ENCODE measurements at regions not wholly inside any gene's neighbourhood (a gene's known extent, or its start where the extent isn't known, plus 50 kb on each side); places are given as distances from the start of the nearest gene placed in this dataset.

DNA sequence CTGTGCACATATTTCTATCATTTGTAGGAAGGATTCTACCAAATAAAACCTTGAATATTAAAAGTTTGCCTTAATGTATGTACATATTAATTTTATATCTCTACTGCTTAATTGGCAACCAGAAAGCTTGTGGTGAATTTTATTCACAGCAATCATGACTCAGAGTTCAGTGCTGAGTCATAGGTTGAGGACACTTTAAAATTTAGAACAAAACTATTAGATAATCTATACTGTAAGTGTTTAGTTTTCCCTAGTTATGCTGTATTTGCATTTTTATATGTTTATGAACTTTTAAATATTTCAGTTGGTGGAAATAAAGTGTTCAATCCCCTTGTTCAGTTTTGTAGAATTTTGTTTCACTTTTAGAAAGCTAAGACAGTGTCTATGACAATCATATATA lies 841.5 kb downstream of the KCNT2 start:
- no peak for TF ChIP-seq PPARA (CRISPR knock-in tag; IDR thresholded peaks at IDR 0.05; ENCODE audit: borderline replicate concordance)
- TF ChIP-seq TOX (CRISPR knock-in tag; IDR thresholded peaks at IDR 0.05; ENCODE audit: borderline replicate concordance): peak; percentile 48; the same call in 1 of the 2 replicates
- 0 out of 3 replicates have a peak, but pooled peaks have one; percentile 22 for ATAC-seq

GRCh38 chr1:195765099-195765498 lies 843.1 kb downstream of the KCNT2 start:
- TF ChIP-seq PATZ1 (CRISPR knock-in tag; IDR thresholded peaks at IDR 0.05; ENCODE audit: borderline replicate concordance): no peak
- TF ChIP-seq, protein P1, sequence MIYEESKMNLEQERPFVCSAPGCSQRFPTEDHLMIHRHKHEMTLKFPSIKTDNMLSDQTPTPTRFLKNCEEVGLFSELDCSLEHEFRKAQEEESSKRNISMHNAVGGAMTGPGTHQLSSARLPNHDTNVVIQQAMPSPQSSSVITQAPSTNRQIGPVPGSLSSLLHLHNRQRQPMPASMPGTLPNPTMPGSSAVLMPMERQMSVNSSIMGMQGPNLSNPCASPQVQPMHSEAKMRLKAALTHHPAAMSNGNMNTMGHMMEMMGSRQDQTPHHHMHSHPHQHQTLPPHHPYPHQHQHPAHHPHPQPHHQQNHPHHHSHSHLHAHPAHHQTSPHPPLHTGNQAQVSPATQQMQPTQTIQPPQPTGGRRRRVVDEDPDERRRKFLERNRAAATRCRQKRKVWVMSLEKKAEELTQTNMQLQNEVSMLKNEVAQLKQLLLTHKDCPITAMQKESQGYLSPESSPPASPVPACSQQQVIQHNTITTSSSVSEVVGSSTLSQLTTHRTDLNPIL (CRISPR knock-in tag; IDR thresholded peaks at IDR 0.05; ENCODE audit: low read depth): no peak
- no peak for TF ChIP-seq TOX (CRISPR knock-in tag; IDR thresholded peaks at IDR 0.05; ENCODE audit: borderline replicate concordance)
- TF ChIP-seq OSR1 (CRISPR knock-in tag; IDR thresholded peaks at IDR 0.05): no peak
- no peak for TF ChIP-seq ZC3H10 (CRISPR knock-in tag; IDR thresholded peaks at IDR 0.05)
- no peak for TF ChIP-seq CSRNP3 (CRISPR knock-in tag; IDR thresholded peaks at IDR 0.05)
- TF ChIP-seq ZFP30 (CRISPR knock-in tag; IDR thresholded peaks at IDR 0.05): no peak
- TF ChIP-seq RARB (CRISPR knock-in tag; IDR thresholded peaks at IDR 0.05): no peak
- no peak for TF ChIP-seq ZFP3 (CRISPR knock-in tag; IDR thresholded peaks at IDR 0.05)
- TF ChIP-seq ZNF565 (CRISPR knock-in tag; conservative IDR thresholded peaks at IDR 0.05; ENCODE audit: low read depth): no peak
- TF ChIP-seq ZNF70 (CRISPR knock-in tag; IDR thresholded peaks at IDR 0.05): no peak
- TF ChIP-seq ARNTL (CRISPR knock-in tag; IDR thresholded peaks at IDR 0.05; ENCODE audit: borderline replicate concordance, low read depth): no peak
- TF ChIP-seq PPARA (CRISPR knock-in tag; IDR thresholded peaks at IDR 0.05; ENCODE audit: borderline replicate concordance): no peak
- TF ChIP-seq ISL1 (CRISPR knock-in tag; IDR thresholded peaks at IDR 0.05): no peak
- TF ChIP-seq BACH2 (CRISPR knock-in tag; IDR thresholded peaks at IDR 0.05; ENCODE audit: borderline replicate concordance): no peak
- TF ChIP-seq, protein P2, sequence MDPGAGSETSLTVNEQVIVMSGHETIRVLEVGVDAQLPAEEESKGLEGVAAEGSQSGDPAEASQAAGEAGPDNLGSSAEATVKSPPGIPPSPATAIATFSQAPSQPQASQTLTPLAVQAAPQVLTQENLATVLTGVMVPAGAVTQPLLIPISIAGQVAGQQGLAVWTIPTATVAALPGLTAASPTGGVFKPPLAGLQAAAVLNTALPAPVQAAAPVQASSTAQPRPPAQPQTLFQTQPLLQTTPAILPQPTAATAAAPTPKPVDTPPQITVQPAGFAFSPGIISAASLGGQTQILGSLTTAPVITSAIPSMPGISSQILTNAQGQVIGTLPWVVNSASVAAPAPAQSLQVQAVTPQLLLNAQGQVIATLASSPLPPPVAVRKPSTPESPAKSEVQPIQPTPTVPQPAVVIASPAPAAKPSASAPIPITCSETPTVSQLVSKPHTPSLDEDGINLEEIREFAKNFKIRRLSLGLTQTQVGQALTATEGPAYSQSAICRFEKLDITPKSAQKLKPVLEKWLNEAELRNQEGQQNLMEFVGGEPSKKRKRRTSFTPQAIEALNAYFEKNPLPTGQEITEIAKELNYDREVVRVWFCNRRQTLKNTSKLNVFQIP (CRISPR knock-in tag; IDR thresholded peaks at IDR 0.05; ENCODE audit: borderline replicate concordance, low read depth): no peak
- no peak for TF ChIP-seq ESRRG (CRISPR knock-in tag; IDR thresholded peaks at IDR 0.05)
- no peak for TF ChIP-seq CSDC2 (CRISPR knock-in tag; IDR thresholded peaks at IDR 0.05)
- no peak for TF ChIP-seq TCF4 (CRISPR knock-in tag; IDR thresholded peaks at IDR 0.05; ENCODE audit: borderline replicate concordance)

GRCh38 chr1:195763907-195764374 lies 844.3 kb downstream of the KCNT2 start:
- peak; percentile 70 for ATAC-seq
- TF ChIP-seq ZFP3 (CRISPR knock-in tag; IDR thresholded peaks at IDR 0.05) (no peak), OSR1 (CRISPR knock-in tag; IDR thresholded peaks at IDR 0.05) (no peak), SNAI2 (CRISPR knock-in tag; IDR thresholded peaks at IDR 0.05) (no peak), PATZ1 (CRISPR knock-in tag; IDR thresholded peaks at IDR 0.05; ENCODE audit: borderline replicate concordance) (no peak), RARB (CRISPR knock-in tag; IDR thresholded peaks at IDR 0.05) (no peak), CSDC2 (CRISPR knock-in tag; IDR thresholded peaks at IDR 0.05) (no peak), ISL1 (CRISPR knock-in tag; IDR thresholded peaks at IDR 0.05) (no peak), BACH2 (CRISPR knock-in tag; IDR thresholded peaks at IDR 0.05; ENCODE audit: borderline replicate concordance) (no peak), GLIS3 (CRISPR knock-in tag; IDR thresholded peaks at IDR 0.05) (no peak), TOX (CRISPR knock-in tag; IDR thresholded peaks at IDR 0.05; ENCODE audit: borderline replicate concordance) (no peak)
- TF ChIP-seq, protein P1 (CRISPR knock-in tag; IDR thresholded peaks at IDR 0.05; ENCODE audit: low read depth): no peak
- TF ChIP-seq, protein P2 (CRISPR knock-in tag; IDR thresholded peaks at IDR 0.05; ENCODE audit: borderline replicate concordance, low read depth): no peak
- TF ChIP-seq, protein P3, sequence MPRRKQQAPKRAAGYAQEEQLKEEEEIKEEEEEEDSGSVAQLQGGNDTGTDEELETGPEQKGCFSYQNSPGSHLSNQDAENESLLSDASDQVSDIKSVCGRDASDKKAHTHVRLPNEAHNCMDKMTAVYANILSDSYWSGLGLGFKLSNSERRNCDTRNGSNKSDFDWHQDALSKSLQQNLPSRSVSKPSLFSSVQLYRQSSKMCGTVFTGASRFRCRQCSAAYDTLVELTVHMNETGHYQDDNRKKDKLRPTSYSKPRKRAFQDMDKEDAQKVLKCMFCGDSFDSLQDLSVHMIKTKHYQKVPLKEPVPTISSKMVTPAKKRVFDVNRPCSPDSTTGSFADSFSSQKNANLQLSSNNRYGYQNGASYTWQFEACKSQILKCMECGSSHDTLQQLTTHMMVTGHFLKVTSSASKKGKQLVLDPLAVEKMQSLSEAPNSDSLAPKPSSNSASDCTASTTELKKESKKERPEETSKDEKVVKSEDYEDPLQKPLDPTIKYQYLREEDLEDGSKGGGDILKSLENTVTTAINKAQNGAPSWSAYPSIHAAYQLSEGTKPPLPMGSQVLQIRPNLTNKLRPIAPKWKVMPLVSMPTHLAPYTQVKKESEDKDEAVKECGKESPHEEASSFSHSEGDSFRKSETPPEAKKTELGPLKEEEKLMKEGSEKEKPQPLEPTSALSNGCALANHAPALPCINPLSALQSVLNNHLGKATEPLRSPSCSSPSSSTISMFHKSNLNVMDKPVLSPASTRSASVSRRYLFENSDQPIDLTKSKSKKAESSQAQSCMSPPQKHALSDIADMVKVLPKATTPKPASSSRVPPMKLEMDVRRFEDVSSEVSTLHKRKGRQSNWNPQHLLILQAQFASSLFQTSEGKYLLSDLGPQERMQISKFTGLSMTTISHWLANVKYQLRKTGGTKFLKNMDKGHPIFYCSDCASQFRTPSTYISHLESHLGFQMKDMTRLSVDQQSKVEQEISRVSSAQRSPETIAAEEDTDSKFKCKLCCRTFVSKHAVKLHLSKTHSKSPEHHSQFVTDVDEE (CRISPR knock-in tag; IDR thresholded peaks at IDR 0.05): no peak

More at GRCh38 chr1:195765099-195765498, 843.1 kb downstream of the KCNT2 start:
- no peak for ATAC-seq
